SH-SY5Y (cell line): ENCODE measurements at regions not wholly inside any gene's neighbourhood (a gene's known extent, or its start where the extent isn't known, plus 50 kb on each side); places are given as distances from the start of the nearest gene placed in this dataset.

Source experiments
- GATA2 ChIP-seq: IDR thresholded peaks from 2 replicates; pipeline ENCODE4 v1.6.1; 2011; ENCODE audit warnings: mild to moderate bottlenecking, low read depth, low read length
- GATA3 ChIP-seq: IDR thresholded peaks from 2 replicates; pipeline ENCODE4 v1.6.1; 2011; ENCODE audit warnings: low read depth, mild to moderate bottlenecking, low read length, moderate library complexity

DNA sequence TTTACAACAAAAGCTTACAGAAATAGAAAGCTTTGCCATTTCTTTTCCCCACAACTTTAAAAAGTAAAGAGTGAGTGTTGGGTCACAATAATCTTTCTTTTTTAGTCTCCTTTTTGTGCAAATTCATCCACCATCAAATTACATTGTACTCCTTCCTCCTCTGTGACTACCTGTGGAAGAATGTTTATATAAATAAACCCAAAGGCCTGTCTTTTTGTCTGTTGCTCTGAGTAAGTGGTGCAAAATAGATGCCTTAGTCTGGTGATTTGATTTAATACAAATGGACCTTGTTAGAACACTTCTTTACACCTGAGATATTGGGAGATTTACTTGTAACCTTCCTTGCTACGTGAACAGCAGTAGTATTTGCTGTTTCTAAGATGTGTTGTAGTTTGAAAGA is 53.5 kb upstream of the TAF11L2 start:
- TF ChIP-seq GATA3 (no peak), GATA2 (no peak)
